Mucosa of descending colon (tissue), 3 donors: ENCODE measurements at regions not wholly inside any gene's neighbourhood (a gene's known extent, or its start where the extent isn't known, plus 50 kb on each side); places are given as distances from the start of the nearest gene placed in this dataset.

Experiments used
- ATAC-seq: fragments of 200-7000 bp; cut with Tn5 transposase; one replicate; pipeline ENCODE4 v1.9.1; 2020; ENCODE audit warnings: mild to moderate bottlenecking, moderate library complexity
- DNase-seq, 3 donors: peaks; one replicate each; pipeline ENCODE4 v3.0.0-alpha.2; 2020
- H3K36me3 ChIP-seq: fragments of 200-600 bp; one replicate; pipeline ENCODE4 v1.8.0; 2021; ENCODE audit warnings: low read depth, mild to moderate bottlenecking
- H3K4me1 ChIP-seq: fragments of 200-600 bp; one replicate; pipeline ENCODE4 v1.8.0; 2021; ENCODE audit warnings: low read depth, mild to moderate bottlenecking
- H3K4me3 ChIP-seq: fragments of 200-600 bp; one replicate; pipeline ENCODE4 v1.8.0; 2021; ENCODE audit warnings: mild to moderate bottlenecking
- H3K9me3 ChIP-seq: fragments of 200-600 bp; one replicate; pipeline ENCODE4 v1.8.0; 2021; ENCODE audit warnings: mild to moderate bottlenecking
- intact Hi-C, 2 donors: fragments of 100-400 bp; cut with DNase I in 1 of 2; cut with micrococcal nuclease in 1 of 2; formaldehyde crosslinking; loops; one replicate each; pipeline versions ENCODE4 v1.11.0 to v1.11.1; 2022; cut with DNase I, micrococcal nuclease
- TF ChIP-seq, protein P1 (sequence below): fragments of 200-600 bp; IDR thresholded peaks from one replicate; pipeline ENCODE4 v1.8.0; 2022; ENCODE audit warnings: antibody characterized with exemption, mild to moderate bottlenecking
- donor health status: DM: no; HTN: no; CAD: no; lungs with moderate emphysema.
- donor health status: DM: no; HTN: no; CAD: no.
- donor health status: DM: no; HTN: yes; CAD: no.

DNA sequence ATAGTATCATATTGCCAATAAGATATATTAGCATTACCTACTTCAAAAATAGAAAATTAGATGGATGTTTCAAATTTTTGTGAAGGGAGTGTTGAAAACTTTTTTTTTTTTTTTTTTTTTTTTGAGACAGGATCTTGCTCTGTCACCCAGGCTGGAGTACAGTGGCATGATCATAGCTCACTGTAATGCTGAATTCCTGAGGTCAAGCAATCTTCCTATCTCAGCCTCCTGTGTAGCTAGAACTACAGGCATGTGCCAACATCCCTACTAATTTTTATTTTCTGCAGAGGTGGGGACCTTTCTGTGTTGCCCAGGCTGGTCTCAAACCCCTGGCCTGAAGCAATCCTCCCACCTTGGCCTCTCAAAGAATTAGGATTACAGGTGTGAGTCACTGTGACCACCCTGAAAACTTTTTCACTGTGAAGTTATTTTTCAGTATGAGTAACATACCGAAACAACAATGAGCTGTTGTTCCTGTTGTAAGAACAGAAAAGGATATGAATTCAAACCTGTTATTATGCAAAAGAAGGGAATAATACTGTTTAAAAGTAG lies 266.9 kb downstream of the NEBL start:
- intact Hi-C loops = no loop called here
- TF ChIP-seq, protein P1, sequence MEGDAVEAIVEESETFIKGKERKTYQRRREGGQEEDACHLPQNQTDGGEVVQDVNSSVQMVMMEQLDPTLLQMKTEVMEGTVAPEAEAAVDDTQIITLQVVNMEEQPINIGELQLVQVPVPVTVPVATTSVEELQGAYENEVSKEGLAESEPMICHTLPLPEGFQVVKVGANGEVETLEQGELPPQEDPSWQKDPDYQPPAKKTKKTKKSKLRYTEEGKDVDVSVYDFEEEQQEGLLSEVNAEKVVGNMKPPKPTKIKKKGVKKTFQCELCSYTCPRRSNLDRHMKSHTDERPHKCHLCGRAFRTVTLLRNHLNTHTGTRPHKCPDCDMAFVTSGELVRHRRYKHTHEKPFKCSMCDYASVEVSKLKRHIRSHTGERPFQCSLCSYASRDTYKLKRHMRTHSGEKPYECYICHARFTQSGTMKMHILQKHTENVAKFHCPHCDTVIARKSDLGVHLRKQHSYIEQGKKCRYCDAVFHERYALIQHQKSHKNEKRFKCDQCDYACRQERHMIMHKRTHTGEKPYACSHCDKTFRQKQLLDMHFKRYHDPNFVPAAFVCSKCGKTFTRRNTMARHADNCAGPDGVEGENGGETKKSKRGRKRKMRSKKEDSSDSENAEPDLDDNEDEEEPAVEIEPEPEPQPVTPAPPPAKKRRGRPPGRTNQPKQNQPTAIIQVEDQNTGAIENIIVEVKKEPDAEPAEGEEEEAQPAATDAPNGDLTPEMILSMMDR = no peak
- ATAC-seq (no peak), DNase-seq (no peak)
- Histone ChIP-seq H3K4me1 (peaks cover 5% of the 10 kb centered on the region), H3K36me3 (no peaks in the 10 kb centered on the region), H3K4me3 (no peak overlapping the region), H3K9me3 (no peaks in the 10 kb centered on the region)

DNA sequence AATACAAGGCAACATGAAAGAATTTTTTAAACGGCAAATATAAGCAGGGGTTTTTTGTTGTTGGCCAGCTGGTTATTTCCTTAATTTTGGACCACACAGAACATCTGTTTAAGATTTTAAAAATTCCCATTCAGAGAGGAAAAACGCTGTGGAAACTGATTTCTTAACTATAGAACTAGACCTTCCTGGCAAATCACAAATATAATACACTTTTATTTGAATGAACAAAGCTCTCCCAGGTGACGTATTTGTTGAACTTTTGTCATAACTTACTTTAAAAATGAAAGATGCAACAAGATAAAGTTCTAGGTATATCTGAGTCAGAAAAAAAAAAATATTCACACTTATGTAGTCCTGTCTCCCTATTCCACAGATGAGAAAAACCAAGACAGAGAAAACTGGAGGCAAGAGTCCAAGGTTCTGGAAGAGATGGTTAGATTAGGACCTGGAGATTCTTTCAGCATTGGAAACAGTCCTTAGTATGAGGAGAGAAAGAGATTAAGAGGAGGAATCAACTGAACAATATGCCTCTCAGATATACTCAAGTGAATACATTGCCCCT lies 269.1 kb downstream of the NEBL start:
- Histone ChIP-seq H3K4me1 (peaks cover 5% of the 10 kb centered on the region), H3K36me3 (no peaks in the 10 kb centered on the region), H3K9me3 (no peaks in the 10 kb centered on the region), H3K4me3 (no peak overlapping the region)
- TF ChIP-seq, protein P1 = no peak
- intact Hi-C loops = no loop called here
- DNase-seq (no peak), ATAC-seq (no peak)

DNA sequence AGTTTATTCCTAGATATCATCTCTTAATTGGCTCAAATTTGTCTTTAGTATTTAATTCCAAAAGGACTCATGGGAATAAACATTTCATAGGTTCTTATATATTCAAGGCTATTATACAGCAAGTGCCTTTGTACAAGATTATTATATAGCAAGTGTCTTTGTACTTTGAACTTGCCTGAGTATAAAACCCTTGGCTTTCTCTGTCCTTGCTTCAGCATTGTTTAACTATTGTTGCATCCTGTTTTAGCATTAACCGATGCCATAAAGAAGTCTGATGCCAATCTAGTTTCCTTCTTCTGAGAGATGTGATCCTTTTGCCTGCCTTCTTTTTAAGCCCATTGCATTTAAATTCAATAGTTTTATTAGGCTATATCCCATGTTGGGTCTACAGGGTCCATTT lies 270.0 kb downstream of the NEBL start:
- no peaks in the 10 kb centered on the region for H3K36me3 ChIP-seq
- ATAC-seq (peak; percentile 97), DNase-seq (peak in 1 of 3 donors; percentile 11)
- no peak overlapping the region for H3K4me3 ChIP-seq
- peaks cover 5% of the 10 kb centered on the region for H3K4me1 ChIP-seq
- intact Hi-C loops = no loop called here
- TF ChIP-seq, protein P1 = no peak
- no peaks in the 10 kb centered on the region for H3K9me3 ChIP-seq

DNA sequence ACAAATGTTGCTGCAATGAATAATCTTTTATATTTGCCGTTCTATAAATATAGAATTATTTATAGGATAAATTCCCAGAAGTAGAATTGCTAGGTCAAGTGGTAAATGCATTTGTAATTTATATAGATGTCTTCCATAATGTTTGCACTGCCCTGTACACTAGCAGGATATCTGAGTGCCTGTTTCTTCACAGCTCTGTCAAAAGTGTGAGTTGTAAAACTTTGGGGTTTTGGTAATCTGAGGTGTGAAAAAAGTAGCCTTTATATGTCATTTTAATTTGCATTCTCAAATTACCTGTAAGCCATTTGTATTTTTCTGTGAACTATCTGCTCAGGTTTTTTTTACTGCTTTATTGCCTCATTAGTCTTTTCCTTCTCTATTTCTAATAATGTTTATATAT lies 271.2 kb downstream of the NEBL start:
- TF ChIP-seq, protein P1 = no peak
- Histone ChIP-seq H3K4me1 (peaks cover 5% of the 10 kb centered on the region), H3K36me3 (no peaks in the 10 kb centered on the region), H3K9me3 (no peaks in the 10 kb centered on the region), H3K4me3 (no peak overlapping the region)
- no peak for ATAC-seq
- DNase-seq = no peak
- intact Hi-C loops = no loop called here

DNA sequence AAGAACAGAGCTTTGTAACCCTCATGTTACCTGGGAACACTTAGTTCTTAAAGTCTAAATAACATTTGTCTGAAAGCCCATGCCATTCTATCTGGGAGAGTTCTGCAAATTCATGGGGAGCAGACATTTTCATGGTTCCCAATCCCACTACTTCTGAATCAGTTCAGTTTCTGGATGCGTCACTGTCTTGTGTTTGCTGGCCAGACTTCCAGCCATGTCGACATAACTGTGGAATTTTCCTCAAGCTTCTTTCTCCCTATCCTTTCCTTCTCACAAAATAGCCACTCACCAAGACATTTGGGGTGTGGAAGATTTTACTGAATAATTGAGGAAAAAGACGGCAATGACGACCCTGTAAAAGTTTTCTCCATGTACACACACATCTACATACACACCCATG lies 272.5 kb downstream of the NEBL start:
- Histone ChIP-seq H3K9me3 (no peaks in the 10 kb centered on the region), H3K4me1 (peaks cover 5% of the 10 kb centered on the region), H3K4me3 (no peak overlapping the region), H3K36me3 (no peaks in the 10 kb centered on the region)
- intact Hi-C loops = no loop called here
- TF ChIP-seq, protein P1 = no peak
- no peak for ATAC-seq
- DNase-seq = peak in 1 of 3 donors; percentile 15

DNA sequence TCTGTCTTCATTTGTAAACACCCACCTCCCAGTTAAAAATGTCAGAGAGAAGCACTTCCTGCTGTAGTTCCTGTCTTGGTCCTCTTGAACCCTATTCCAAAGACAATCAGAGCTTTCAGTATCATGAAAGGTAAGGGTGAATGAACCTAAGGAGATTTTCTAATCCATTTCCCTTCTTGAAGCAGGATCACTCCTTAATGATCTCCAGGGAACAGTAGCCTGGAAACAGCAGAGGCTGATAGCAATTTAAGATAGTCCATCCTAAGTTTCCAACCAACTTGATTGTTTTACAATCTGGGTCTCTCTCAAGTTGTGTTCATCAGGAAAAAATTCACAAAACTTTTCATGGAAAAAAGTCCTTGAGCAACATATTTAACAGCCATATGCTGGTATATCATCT lies 273.6 kb downstream of the NEBL start:
- Histone ChIP-seq H3K4me3 (no peak overlapping the region), H3K4me1 (peaks cover 5% of the 10 kb centered on the region), H3K36me3 (no peaks in the 10 kb centered on the region), H3K9me3 (no peaks in the 10 kb centered on the region)
- no peak for DNase-seq
- no peak for ATAC-seq
- intact Hi-C loops = no loop called here
- TF ChIP-seq, protein P1 = no peak
